C4-2B (cell line): ENCODE measurements at regions not wholly inside any gene's neighbourhood (a gene's known extent, or its start where the extent isn't known, plus 50 kb on each side); places are given as distances from the start of the nearest gene placed in this dataset.

ENCODE experiments used
- CTCF ChIP-seq: fragments of 450-650 bp; conservative IDR thresholded peaks from 2 replicates; pipeline ENCODE4 v1.5.1; 2017; ENCODE audit warnings: mild to moderate bottlenecking
- ZFX ChIP-seq: fragments of 450-650 bp; IDR thresholded peaks from 2 replicates; pipeline ENCODE4 v1.6.1; 2017

GRCh38 chr22:48091656-48092223, 1329.3 kb downstream of the TBC1D22A start:
- no peak for TF ChIP-seq CTCF
- no peak for TF ChIP-seq ZFX
